H9 (cell line): ENCODE measurements at regions not wholly inside any gene's neighbourhood (a gene's known extent, or its start where the extent isn't known, plus 50 kb on each side); places are given as distances from the start of the nearest gene placed in this dataset.

Experiments used
- DNase-seq: peaks from one replicate; pipeline ENCODE4 v3.0.0-alpha.2; 2017
- H2AFZ ChIP-seq: one replicate; pipeline ENCODE4 v1.6.1; 2013; ENCODE audit warnings: mild to moderate bottlenecking, low read length, control low read depth, moderate library complexity
- H2AK5ac ChIP-seq: 2 replicates; pipeline ENCODE4 v1.6.1; 2013; ENCODE audit warnings: low read length, control low read depth, mixed read lengths; ENCODE audit not compliant: insufficient read length
- H2BK120ac ChIP-seq: one replicate; pipeline ENCODE4 v1.6.1; 2013; ENCODE audit warnings: low read depth, mild to moderate bottlenecking, low read length, control low read depth, inconsistent platforms; ENCODE audit not compliant: poor library complexity, severe bottlenecking
- H2BK12ac ChIP-seq: 2 replicates; pipeline ENCODE4 v1.6.1; 2013; ENCODE audit warnings: low read length, control low read depth, mixed read lengths, low read depth; ENCODE audit not compliant: insufficient read length
- H2BK15ac ChIP-seq: 2 replicates; pipeline ENCODE4 v1.6.1; 2013; ENCODE audit warnings: low read depth, low read length, control low read depth
- H2BK20ac ChIP-seq: one replicate; pipeline ENCODE4 v1.6.1; 2013; ENCODE audit warnings: low read depth, mild to moderate bottlenecking, low read length, control low read depth, inconsistent platforms; ENCODE audit not compliant: poor library complexity, severe bottlenecking
- H2BK5ac ChIP-seq: 2 replicates; pipeline ENCODE4 v1.6.1; 2013; ENCODE audit warnings: low read length, control low read depth, mixed read lengths; ENCODE audit not compliant: insufficient read length
- H3K14ac ChIP-seq: 2 replicates; pipeline ENCODE4 v1.6.1; 2013; ENCODE audit warnings: low read length, control low read depth; ENCODE audit not compliant: insufficient read depth
- H3K18ac ChIP-seq: 2 replicates; pipeline ENCODE4 v1.6.1; 2013; ENCODE audit warnings: low read depth, mild to moderate bottlenecking, mixed read lengths, low read length, control low read depth; ENCODE audit not compliant: insufficient read length
- H3K23ac ChIP-seq: 2 replicates; pipeline ENCODE4 v1.6.1; 2013; ENCODE audit warnings: low read length, control low read depth, mixed read lengths, low read depth; ENCODE audit not compliant: insufficient read length
- H3K23me2 ChIP-seq: 2 replicates; pipeline ENCODE4 v1.6.1; 2013; ENCODE audit warnings: low read depth, mild to moderate bottlenecking, mixed read lengths, low read length, control low read depth; ENCODE audit not compliant: insufficient read length, poor library complexity, severe bottlenecking
- H3K27ac ChIP-seq: 2 replicates; pipeline ENCODE4 v1.5.1; 2013; ENCODE audit warnings: low read length, control low read depth, mixed read lengths, low read depth; ENCODE audit not compliant: insufficient read length
- H3K27me3 ChIP-seq: 2 replicates; pipeline ENCODE4 v1.6.1; 2013; ENCODE audit warnings: low read length, control low read depth, inconsistent platforms; ENCODE audit not compliant: insufficient read depth
- H3K4ac ChIP-seq: 2 replicates; pipeline ENCODE4 v1.6.1; 2013; ENCODE audit warnings: low read depth, mild to moderate bottlenecking, control low read depth, inconsistent platforms, low read length, moderate library complexity
- H3K4me1 ChIP-seq: 2 replicates; pipeline ENCODE4 v1.6.1; 2013; ENCODE audit warnings: low read length, control low read depth, inconsistent platforms; ENCODE audit not compliant: insufficient read depth
- H3K4me2 ChIP-seq: 2 replicates; pipeline ENCODE4 v1.6.1; 2013; ENCODE audit warnings: low read length, control low read depth, mixed read lengths; ENCODE audit not compliant: insufficient read length, insufficient read depth
- H3K56ac ChIP-seq: 2 replicates; pipeline ENCODE4 v1.6.1; 2013; ENCODE audit warnings: low read depth, mild to moderate bottlenecking, mixed read lengths, low read length, control low read depth; ENCODE audit not compliant: insufficient read length
- H3K79me1 ChIP-seq: 2 replicates; pipeline ENCODE4 v1.6.1; 2013; ENCODE audit warnings: low read depth, mild to moderate bottlenecking, moderate library complexity, low read length, control low read depth, inconsistent platforms; ENCODE audit not compliant: insufficient read depth, poor library complexity, severe bottlenecking
- H3K79me2 ChIP-seq: 2 replicates; pipeline ENCODE4 v1.6.1; 2013; ENCODE audit warnings: low read length, control low read depth, inconsistent platforms; ENCODE audit not compliant: insufficient read depth
- H3K9ac ChIP-seq: 2 replicates; pipeline ENCODE4 v1.6.1; 2013; ENCODE audit warnings: low read length, control low read depth, mixed read lengths; ENCODE audit not compliant: insufficient read length; ENCODE audit errors: extremely low read depth
- H3K9me3 ChIP-seq: one replicate; pipeline ENCODE4 v1.6.1; 2013; ENCODE audit warnings: low read depth, low read length, inconsistent platforms; ENCODE audit not compliant: control insufficient read depth
- H3T11ph ChIP-seq: one replicate; pipeline ENCODE4 v1.6.1; 2013; ENCODE audit warnings: mild to moderate bottlenecking, low read length, control low read depth, inconsistent platforms
- H4K20me1 ChIP-seq: one replicate; pipeline ENCODE4 v1.6.1; 2013; ENCODE audit not compliant: control insufficient read depth, insufficient read length, insufficient read depth
- H4K5ac ChIP-seq: 2 replicates; pipeline ENCODE4 v1.6.1; 2013; ENCODE audit warnings: low read depth, mild to moderate bottlenecking, mixed read lengths, low read length, control low read depth; ENCODE audit not compliant: insufficient read length
- H4K8ac ChIP-seq: replicated peaks from 2 replicates; pipeline ENCODE4 v1.6.1; 2013; ENCODE audit warnings: low read length, control low read depth, mixed read lengths, low read depth; ENCODE audit not compliant: insufficient read length
- H4K91ac ChIP-seq: 2 replicates; pipeline ENCODE4 v1.6.1; 2013; ENCODE audit warnings: low read depth, mild to moderate bottlenecking, moderate library complexity, mixed read lengths, low read length, control low read depth; ENCODE audit not compliant: insufficient read length
- H3K27ac Mint-ChIP-seq, 3 experiments: 2 replicates in 2 of 3; 3 replicates in 1 of 3; pipeline ENCODE4 v1.8.0; 2020 to 2021; ENCODE audit warnings: mixed read lengths in 3 of 3, mild to moderate bottlenecking in 1 of 3, moderate library complexity in 1 of 3
- H3K27me3 Mint-ChIP-seq: 2 replicates; pipeline ENCODE4 v1.8.0; 2021; ENCODE audit warnings: low read depth, mild to moderate bottlenecking, moderate library complexity, mixed read lengths
- H3K36me3 Mint-ChIP-seq, 3 experiments: 2 replicates in 2 of 3; 3 replicates in 1 of 3; pipeline ENCODE4 v1.8.0; 2020 to 2021; ENCODE audit warnings: low read depth in 3 of 3, mixed read lengths in 3 of 3; ENCODE audit not compliant: insufficient read depth in 1 of 3
- H3K4me1 Mint-ChIP-seq, 2 experiments: 2 replicates each; pipeline ENCODE4 v1.8.0; 2020; ENCODE audit warnings: mixed read lengths in 2 of 2
- H3K4me3 Mint-ChIP-seq, 2 experiments: 2 replicates in 1 of 2; 3 replicates in 1 of 2; pipeline ENCODE4 v1.8.0; 2020 to 2021; ENCODE audit warnings: mild to moderate bottlenecking in 2 of 2, mixed read lengths in 2 of 2, moderate library complexity in 1 of 2
- H3K9me3 Mint-ChIP-seq, 2 experiments: 2 replicates in 1 of 2; 3 replicates in 1 of 2; pipeline ENCODE4 v1.8.0; 2020; ENCODE audit warnings: mild to moderate bottlenecking in 2 of 2, mixed read lengths in 2 of 2, moderate library complexity in 1 of 2
- WGBS: extraction: QIAGEN DNeasy Blood & Tissue Kit; methylation state at CpG from one replicate; pipeline ENCODE4 v1.1.7; 2013; ENCODE audit warnings: missing lambda C conversion rate, low lambda C conversion rate, mixed read lengths; ENCODE audit not compliant: insufficient read length; ENCODE audit errors: extremely low coverage; 5-methylcytosine and 5-hydroxymethylcytosine counted together
- TF ChIP-seq, protein P1 (sequence below): fragments of 200-600 bp; sonication (generic); conservative IDR thresholded peaks from 3 replicates; pipeline ENCODE4 v1.8.0; 2021; ENCODE audit warnings: antibody characterized with exemption, mild to moderate bottlenecking

DNA sequence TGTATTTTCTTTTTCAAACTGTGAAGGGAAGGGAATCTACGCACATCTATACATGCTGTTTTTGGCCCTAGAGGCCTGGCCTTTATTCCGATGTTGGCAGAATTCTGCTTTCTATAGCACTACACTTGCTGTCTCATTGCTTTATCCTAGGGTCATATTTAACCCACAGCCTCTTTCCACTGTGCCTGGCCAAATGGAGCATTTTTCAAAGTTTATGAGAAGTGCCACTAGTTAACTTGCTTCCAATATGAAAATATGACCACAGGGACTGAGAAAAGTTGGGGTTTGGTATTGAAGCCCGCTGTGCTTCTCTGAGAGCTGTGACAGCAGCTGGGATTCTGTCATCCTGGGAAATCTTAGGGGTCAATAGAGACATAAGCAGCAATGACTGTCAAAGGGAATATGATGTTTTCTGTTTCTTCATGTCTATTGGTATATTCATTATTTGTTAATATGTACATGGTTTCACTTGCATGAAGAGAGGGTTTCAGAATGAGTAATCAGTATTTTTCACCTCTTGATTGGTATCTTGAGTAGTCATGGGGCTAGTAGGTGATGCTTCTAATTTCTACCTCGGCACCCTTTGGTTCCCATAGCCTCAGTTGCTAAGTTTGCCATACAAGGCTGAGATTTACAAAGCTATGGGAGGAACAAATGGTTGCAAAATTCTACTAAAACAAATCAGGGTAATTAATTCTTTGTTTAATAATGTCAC is 275.8 kb upstream of the RBMS3 start:
- Mint-ChIP-seq H3K4me3 (no peak overlapping the region), H3K9me3 (no peaks in the 10 kb centered on the region), H3K36me3 (no peaks in the 10 kb centered on the region), H3K4me1 (no peaks in the 10 kb centered on the region), H3K27ac (no peak overlapping the region), H3K27me3 (no peaks in the 10 kb centered on the region)
- Histone ChIP-seq H2BK5ac (no peak overlapping the region), H4K91ac (no peak overlapping the region), H3K79me1 (no peaks in the 10 kb centered on the region), H2BK15ac (no peak overlapping the region), H3K18ac (no peak overlapping the region), H3K9ac (no peak overlapping the region), H2AFZ (no peak overlapping the region), H2BK12ac (no peak overlapping the region), H3K27me3 (no peaks in the 10 kb centered on the region), H3K4me1 (no peaks in the 10 kb centered on the region), H3K4ac (no peak overlapping the region), H4K20me1 (no peaks in the 10 kb centered on the region), H3K4me2 (no peak overlapping the region), H3K14ac (no peak overlapping the region), H3K79me2 (no peaks in the 10 kb centered on the region), H2BK20ac (no peak overlapping the region), H3K27ac (no peak overlapping the region), H4K5ac (no peak overlapping the region), H2BK120ac (no peak overlapping the region), H4K8ac (no peak overlapping the region), H3K23ac (no peak overlapping the region), H3K56ac (no peak overlapping the region), H3K9me3 (no peaks in the 10 kb centered on the region), H3K23me2 (no peaks in the 10 kb centered on the region), H2AK5ac (no peak overlapping the region), H3T11ph (no peak overlapping the region)
- WGBS: no CpG with 5 or more reads among the region's 4 CpGs
- no peak for DNase-seq
- TF ChIP-seq, protein P1, sequence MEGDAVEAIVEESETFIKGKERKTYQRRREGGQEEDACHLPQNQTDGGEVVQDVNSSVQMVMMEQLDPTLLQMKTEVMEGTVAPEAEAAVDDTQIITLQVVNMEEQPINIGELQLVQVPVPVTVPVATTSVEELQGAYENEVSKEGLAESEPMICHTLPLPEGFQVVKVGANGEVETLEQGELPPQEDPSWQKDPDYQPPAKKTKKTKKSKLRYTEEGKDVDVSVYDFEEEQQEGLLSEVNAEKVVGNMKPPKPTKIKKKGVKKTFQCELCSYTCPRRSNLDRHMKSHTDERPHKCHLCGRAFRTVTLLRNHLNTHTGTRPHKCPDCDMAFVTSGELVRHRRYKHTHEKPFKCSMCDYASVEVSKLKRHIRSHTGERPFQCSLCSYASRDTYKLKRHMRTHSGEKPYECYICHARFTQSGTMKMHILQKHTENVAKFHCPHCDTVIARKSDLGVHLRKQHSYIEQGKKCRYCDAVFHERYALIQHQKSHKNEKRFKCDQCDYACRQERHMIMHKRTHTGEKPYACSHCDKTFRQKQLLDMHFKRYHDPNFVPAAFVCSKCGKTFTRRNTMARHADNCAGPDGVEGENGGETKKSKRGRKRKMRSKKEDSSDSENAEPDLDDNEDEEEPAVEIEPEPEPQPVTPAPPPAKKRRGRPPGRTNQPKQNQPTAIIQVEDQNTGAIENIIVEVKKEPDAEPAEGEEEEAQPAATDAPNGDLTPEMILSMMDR: no peak
